ENCODE measurements at regions not wholly inside any gene's neighbourhood (a gene's known extent, or its start where the extent isn't known, plus 50 kb on each side); places are given as distances from the start of the nearest gene placed in this dataset.

- no peak for TF ChIP-seq EZH2 (IDR thresholded peaks at IDR 0.05; ENCODE audit: borderline replicate concordance, low read depth, low read length, severe bottlenecking)
- TF ChIP-seq, protein P1, sequence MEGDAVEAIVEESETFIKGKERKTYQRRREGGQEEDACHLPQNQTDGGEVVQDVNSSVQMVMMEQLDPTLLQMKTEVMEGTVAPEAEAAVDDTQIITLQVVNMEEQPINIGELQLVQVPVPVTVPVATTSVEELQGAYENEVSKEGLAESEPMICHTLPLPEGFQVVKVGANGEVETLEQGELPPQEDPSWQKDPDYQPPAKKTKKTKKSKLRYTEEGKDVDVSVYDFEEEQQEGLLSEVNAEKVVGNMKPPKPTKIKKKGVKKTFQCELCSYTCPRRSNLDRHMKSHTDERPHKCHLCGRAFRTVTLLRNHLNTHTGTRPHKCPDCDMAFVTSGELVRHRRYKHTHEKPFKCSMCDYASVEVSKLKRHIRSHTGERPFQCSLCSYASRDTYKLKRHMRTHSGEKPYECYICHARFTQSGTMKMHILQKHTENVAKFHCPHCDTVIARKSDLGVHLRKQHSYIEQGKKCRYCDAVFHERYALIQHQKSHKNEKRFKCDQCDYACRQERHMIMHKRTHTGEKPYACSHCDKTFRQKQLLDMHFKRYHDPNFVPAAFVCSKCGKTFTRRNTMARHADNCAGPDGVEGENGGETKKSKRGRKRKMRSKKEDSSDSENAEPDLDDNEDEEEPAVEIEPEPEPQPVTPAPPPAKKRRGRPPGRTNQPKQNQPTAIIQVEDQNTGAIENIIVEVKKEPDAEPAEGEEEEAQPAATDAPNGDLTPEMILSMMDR (IDR thresholded peaks at IDR 0.05; ENCODE audit: borderline replicate concordance, extremely low read depth, low read length, poor library complexity, severe bottlenecking), result no peak
These were observed 146.3 kb downstream of the TSEN15 start for GRCh38 chr1:184197831-184198230.
